Activated CD8-positive, alpha-beta T cell treated with anti-CD3 and anti-CD28 coated beads for 36 hours (primary cell): ENCODE measurements at regions not wholly inside any gene's neighbourhood (a gene's known extent, or its start where the extent isn't known, plus 50 kb on each side); places are given as distances from the start of the nearest gene placed in this dataset.

ENCODE experiments used
- ATAC-seq: fragments of 200-7000 bp; cut with Tn5 transposase; one replicate; pipeline ENCODE4 v1.10.0; 2021; ENCODE audit warnings: mild to moderate bottlenecking, moderate library complexity
- CTCF ChIA-PET: fragments of 350-600 bp; sonication (Branson Sonifier 250); formaldehyde crosslinking; loops from one replicate; lab custom pipeline; 2021; ENCODE audit warnings: antibody characterized with exemption; lab: Charles Lee
- POLR2A ChIA-PET: fragments of 350-600 bp; sonication (Branson Sonifier 250); formaldehyde crosslinking; loops from one replicate; lab custom pipeline; 2021; ENCODE audit warnings: antibody characterized with exemption; lab: Charles Lee
- DNase-seq: peaks from one replicate; pipeline ENCODE4 v3.0.0-alpha.2; 2020
- H3K27ac Mint-ChIP-seq: one replicate; pipeline ENCODE4 v1.8.0; 2021; ENCODE audit warnings: mild to moderate bottlenecking, mixed read lengths
- H3K27me3 Mint-ChIP-seq: one replicate; pipeline ENCODE4 v1.8.0; 2021; ENCODE audit warnings: mixed read lengths
- H3K36me3 Mint-ChIP-seq: one replicate; pipeline ENCODE4 v1.8.0; 2021; ENCODE audit warnings: low read depth, mixed read lengths
- H3K4me1 Mint-ChIP-seq: one replicate; pipeline ENCODE4 v1.8.0; 2021; ENCODE audit warnings: low read depth, mixed read lengths
- H3K4me3 Mint-ChIP-seq: one replicate; pipeline ENCODE4 v1.8.0; 2021; ENCODE audit warnings: mild to moderate bottlenecking, moderate library complexity, mixed read lengths
- H3K9me3 Mint-ChIP-seq: one replicate; pipeline ENCODE4 v1.8.0; 2021; ENCODE audit warnings: mixed read lengths
- intact Hi-C: fragments of 100-400 bp; cut with micrococcal nuclease; formaldehyde crosslinking; loops from one replicate; pipeline ENCODE4 v1.10.0; 2022
- TF ChIP-seq, protein P1 (sequence below): fragments of 200-600 bp; IDR thresholded peaks from one replicate; pipeline ENCODE4 v1.8.0; 2022; ENCODE audit warnings: antibody characterized with exemption, mild to moderate bottlenecking

DNA sequence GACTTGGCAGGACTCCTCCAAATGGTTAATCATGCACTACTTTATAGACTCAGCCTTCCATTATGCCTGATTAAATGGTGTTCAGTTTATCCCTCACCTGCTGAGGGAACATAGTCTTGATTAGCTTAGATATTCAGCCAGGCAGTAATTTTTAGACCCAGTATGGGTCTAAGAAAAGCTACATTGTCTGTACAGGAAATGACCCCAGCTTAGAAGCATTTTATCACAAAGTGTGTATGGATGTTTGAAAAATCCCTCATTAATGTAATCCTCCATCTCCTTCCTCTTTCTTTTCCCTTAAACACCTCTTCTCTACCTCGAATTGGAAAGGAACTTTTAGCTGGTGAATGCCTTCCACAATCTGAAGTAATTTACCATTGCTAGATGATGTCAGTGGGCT is 252.2 kb upstream of the BMP2 start:
- ATAC-seq (no peak), DNase-seq (no peak)
- Mint-ChIP-seq H3K9me3 (peaks cover 2% of the 10 kb centered on the region), H3K27ac (no peak overlapping the region), H3K4me1 (no peaks in the 10 kb centered on the region), H3K27me3 (no peaks in the 10 kb centered on the region), H3K36me3 (no peaks in the 10 kb centered on the region), H3K4me3 (no peak overlapping the region)
- intact Hi-C loops, result no loop called here
- TF ChIP-seq, protein P1, sequence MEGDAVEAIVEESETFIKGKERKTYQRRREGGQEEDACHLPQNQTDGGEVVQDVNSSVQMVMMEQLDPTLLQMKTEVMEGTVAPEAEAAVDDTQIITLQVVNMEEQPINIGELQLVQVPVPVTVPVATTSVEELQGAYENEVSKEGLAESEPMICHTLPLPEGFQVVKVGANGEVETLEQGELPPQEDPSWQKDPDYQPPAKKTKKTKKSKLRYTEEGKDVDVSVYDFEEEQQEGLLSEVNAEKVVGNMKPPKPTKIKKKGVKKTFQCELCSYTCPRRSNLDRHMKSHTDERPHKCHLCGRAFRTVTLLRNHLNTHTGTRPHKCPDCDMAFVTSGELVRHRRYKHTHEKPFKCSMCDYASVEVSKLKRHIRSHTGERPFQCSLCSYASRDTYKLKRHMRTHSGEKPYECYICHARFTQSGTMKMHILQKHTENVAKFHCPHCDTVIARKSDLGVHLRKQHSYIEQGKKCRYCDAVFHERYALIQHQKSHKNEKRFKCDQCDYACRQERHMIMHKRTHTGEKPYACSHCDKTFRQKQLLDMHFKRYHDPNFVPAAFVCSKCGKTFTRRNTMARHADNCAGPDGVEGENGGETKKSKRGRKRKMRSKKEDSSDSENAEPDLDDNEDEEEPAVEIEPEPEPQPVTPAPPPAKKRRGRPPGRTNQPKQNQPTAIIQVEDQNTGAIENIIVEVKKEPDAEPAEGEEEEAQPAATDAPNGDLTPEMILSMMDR, result no peak
- ChIA-PET POLR2A (no interaction called here), CTCF (no interaction called here)

DNA sequence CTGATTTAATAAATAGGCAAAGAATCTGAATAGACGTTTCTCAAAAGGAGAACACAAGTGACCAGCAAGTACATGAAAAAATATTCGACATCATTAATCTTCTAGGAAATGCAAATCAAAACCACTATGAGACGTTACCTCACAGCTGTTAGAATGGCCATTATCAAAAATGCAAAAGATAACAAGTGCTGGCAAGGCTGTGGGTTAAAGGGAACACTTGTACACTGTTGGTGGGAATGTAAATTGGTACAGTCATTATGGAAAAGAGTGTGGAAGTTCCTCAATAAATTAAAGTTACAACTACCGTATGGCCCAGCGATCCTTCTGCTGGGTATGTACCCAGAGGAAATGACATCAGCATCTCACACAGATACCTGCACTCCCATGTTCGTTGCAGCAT is 253.9 kb upstream of the BMP2 start:
- CTCF ChIA-PET, result no interaction called here

DNA sequence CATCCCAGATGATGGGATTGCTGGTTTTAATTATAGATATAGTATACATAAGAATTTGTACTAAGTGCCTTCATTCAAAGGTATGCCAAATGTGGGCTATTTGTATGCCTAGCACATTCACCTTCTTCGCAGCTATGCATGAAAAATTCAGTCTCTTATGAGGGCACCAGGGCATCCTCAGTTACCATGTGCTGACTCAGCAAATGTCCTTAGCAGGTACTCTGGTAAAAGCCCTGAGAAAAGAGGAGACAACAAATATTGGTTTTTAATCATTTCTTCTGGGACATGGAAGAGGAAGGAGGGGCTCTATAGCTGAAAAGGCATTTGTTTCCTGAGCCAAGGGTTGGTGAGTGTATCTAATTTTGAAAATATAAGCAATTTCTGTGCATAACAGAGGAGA is 258.1 kb upstream of the BMP2 start:
- peaks cover 9% of the 10 kb centered on the region for H3K9me3 Mint-ChIP-seq
- CTCF ChIA-PET, result no interaction called here
- DNase-seq (no peak), ATAC-seq (no peak)
- TF ChIP-seq, protein P1, result no peak
- H3K36me3 Mint-ChIP-seq, result no peaks in the 10 kb centered on the region
- H3K27ac Mint-ChIP-seq, result no peak overlapping the region
- H3K4me3 Mint-ChIP-seq, result no peak overlapping the region
- H3K27me3 Mint-ChIP-seq, result no peaks in the 10 kb centered on the region
- intact Hi-C loops, result no loop called here
- H3K4me1 Mint-ChIP-seq, result no peaks in the 10 kb centered on the region
- POLR2A ChIA-PET, result no interaction called here

More for the DNA sequence above, 253.9 kb upstream of the BMP2 start:
- Mint-ChIP-seq H3K9me3 (peaks cover 7% of the 10 kb centered on the region), H3K27ac (no peak overlapping the region), H3K4me1 (no peaks in the 10 kb centered on the region), H3K4me3 (no peak overlapping the region), H3K36me3 (no peaks in the 10 kb centered on the region), H3K27me3 (no peaks in the 10 kb centered on the region)
- intact Hi-C loops, result no loop called here
- no peak for ATAC-seq
- TF ChIP-seq, protein P1, result no peak
- DNase-seq, result no peak
- POLR2A ChIA-PET, result no interaction called here

DNA sequence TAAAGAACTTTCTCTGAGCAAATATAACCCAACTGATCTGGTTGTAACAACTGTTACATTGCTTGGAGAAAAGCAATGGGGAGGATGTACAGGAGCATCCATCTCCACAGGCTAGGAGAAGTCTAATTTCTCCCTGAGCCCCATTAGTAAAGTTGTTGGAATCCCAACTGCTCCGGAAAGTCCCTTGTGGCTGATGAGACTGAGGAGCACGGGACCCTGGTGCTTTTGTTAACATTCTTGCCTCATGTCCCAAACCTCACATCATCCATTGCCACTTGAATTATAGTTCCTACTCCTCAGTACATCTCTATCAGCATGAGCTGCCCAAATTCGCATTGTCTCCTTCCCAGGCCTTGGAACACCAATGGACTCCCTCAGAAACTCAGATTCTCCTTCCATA is 260.6 kb upstream of the BMP2 start:
- H3K36me3 Mint-ChIP-seq, result no peaks in the 10 kb centered on the region
- H3K27me3 Mint-ChIP-seq, result no peaks in the 10 kb centered on the region
- peaks cover 7% of the 10 kb centered on the region for H3K9me3 Mint-ChIP-seq
- H3K4me3 Mint-ChIP-seq, result no peak overlapping the region
- no peaks in the 10 kb centered on the region for H3K4me1 Mint-ChIP-seq
- ChIA-PET POLR2A (no interaction called here), CTCF (no interaction called here)
- ATAC-seq, result no peak
- intact Hi-C loops, result no loop called here
- no peak overlapping the region for H3K27ac Mint-ChIP-seq
- TF ChIP-seq, protein P1, result no peak
- no peak for DNase-seq

DNA sequence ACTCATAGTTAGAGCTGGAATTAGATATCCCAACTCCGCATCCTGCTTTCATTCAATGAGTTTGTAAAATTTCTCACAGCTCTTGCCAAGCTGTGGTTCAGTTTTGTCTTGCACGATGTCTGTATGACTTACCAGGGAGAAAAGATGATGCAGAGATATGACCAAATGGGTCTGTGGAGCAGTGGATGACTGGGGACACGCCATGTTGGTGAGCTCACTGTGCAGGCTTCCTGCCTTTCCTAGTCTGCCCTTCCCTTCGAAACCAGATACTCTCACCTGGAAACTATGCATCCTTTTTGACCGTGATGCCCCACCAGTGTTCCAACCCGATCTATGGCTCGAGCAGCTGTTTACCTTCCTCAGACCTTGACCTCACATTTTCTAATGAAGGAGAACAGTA is 262.7 kb upstream of the BMP2 start:
- intact Hi-C loops, result no loop called here
- Mint-ChIP-seq H3K9me3 (peaks cover 7% of the 10 kb centered on the region), H3K4me3 (no peak overlapping the region), H3K27ac (no peak overlapping the region), H3K27me3 (no peaks in the 10 kb centered on the region), H3K36me3 (no peaks in the 10 kb centered on the region), H3K4me1 (no peaks in the 10 kb centered on the region)
- ChIA-PET CTCF (no interaction called here), POLR2A (no interaction called here)
- TF ChIP-seq, protein P1, result no peak
- no peak for DNase-seq
- ATAC-seq, result no peak
